NCI-H82 (cell line): ENCODE measurements at regions not wholly inside any gene's neighbourhood (a gene's known extent, or its start where the extent isn't known, plus 50 kb on each side); places are given as distances from the start of the nearest gene placed in this dataset.
"Not testable (repeated sequence)": the region's sequence is repeated elsewhere in the genome, so short reads cannot be mapped to it uniquely, and the experiment has no call there.

Experiments
- DNase-seq: peaks from one replicate; lab custom pipeline; 2025; lab: John Stamatoyannopoulos, UW

GRCh38 chr10:8173866-8174243 is 119.4 kb downstream of the GATA3 start:
- DNase-seq, result no peak

GRCh38 chr10:8174762-8175161 is 120.3 kb downstream of the GATA3 start:
- DNase-seq, result no peak

GRCh38 chr10:8177526-8177925 is 123.0 kb downstream of the GATA3 start:
- DNase-seq, result not testable (repeated sequence)

GRCh38 chr10:8179773-8180172 is 125.3 kb downstream of the GATA3 start:
- not testable (repeated sequence) for DNase-seq

DNA sequence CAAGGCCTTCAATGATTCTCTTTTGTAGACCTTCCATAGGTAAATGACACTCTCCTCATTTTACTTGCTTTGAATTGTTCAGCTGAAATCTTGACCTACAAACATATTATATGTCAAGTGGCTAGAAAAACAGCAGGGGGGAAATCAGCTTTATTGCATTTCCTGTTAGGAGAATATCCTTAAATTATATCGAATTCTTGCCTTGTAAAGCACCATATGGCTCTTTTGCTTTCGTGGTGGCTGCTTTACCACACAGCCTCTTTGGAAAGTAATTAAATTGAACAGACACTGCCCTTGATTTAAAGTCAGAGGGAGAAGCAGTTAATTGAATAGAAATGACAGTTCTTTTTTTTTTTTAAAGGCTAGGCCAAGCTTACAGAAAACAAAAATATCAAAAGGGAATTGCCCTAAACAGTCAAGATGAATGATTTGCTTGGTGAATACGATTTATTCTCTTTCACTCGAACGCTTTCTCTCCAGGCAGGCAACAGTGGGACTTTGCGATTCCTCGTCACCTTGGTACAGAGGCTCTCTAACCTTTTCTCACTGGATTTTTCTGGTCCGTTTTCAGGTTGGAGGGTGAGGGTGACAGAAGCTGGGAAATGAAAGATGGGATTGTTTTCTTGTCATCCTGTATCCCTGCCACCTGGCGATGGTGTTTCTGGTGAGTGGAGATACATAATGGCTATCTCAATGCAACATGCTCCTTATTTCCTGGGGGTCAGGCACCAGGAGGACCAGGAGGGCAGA is 126.0 kb downstream of the GATA3 start:
- DNase-seq, result no peak

DNA sequence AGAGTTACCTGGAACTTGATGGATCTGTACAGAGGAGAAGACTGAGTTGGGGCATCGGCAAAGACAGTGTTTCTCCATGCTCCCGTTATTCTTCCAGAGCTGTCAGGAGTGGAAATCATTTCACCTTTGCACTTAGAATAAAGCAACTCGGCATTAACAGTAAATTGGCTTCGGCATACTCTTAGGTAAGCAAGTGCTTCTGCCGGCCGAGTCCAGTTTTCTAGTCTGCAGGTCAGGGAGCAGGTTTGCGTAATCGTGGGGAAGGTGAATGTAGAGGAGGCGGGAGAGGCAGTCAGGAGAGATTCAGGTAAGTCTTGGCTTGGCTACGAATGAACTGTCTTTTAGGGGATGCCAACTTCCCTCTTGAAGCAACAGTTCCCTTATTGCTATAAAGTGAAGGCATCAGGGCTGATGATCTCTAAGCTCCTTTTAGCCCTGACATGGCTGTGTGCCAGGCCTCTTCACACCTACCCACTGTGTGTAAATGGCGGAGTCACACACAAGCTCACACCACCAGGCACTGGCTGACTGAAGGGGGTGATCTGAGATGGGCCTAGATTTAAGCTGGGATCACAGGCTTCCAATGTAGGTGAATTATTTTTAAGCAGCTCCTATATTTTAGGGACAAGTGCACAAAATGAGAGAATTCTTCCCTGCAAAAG is 127.1 kb downstream of the GATA3 start:
- DNase-seq, result peak; percentile 1

DNA sequence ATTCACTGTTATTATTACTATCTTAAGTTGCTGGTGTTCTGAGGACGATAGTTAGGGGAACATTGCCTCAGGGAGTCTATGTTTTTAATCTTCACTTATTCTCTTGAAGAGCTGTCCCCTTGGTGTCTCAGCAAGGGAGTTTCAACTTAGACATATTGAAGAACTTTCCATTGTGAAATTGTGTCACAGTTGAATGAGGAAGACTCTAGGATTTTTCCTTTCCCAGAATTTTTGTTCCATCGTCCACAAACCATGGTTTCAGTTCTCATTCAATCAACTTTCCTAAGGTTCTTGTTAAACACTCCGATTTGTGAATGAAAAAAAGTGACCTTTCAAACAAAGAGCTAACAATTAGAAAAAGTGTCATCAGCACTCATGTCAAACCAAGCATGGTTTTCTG is 128.3 kb downstream of the GATA3 start:
- no peak for DNase-seq

DNA sequence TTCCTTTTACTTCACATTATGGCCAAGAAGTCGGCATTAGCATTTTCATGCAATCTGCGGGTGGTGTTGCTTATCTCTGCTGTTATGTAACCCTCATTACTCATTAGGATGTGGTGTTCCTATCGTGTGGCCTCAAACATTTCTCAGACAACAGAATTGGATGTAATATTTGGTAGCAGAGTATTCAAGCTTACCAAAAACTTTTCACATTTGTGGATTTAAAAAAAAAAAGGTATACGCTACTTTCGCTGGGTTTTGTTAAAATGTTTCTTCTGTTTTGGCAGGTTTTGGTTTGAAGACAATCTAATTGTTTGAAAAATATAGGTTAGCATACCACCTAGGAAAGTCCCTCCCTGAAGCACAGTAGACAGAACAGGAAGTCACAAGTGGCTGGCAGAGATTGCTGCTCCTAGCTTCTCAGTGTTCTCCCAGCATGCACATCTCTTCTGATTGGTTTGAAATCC is 128.8 kb downstream of the GATA3 start:
- no peak for DNase-seq

GRCh38 chr10:8187171-8187666 is 132.7 kb downstream of the GATA3 start:
- no peak for DNase-seq

DNA sequence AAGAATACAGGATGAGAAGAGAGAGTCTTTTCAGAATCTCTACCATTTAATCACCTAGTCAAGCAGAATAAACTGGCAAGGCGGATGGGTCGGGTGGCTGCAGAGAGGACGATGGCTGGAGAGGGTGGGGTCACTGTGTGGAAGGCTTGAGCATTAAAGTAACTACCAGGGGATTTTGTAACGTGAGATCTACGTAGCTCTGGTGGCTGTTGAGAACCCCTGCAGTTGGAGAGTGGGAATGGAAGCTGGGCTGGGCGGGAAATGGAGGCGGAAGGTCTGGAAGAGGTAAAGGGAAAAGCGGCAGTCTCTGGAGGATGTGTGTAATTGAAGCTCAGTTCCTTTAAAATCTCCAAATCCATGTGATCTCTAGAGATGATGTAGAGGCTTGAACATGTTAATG is 135.0 kb downstream of the GATA3 start:
- no peak for DNase-seq

DNA sequence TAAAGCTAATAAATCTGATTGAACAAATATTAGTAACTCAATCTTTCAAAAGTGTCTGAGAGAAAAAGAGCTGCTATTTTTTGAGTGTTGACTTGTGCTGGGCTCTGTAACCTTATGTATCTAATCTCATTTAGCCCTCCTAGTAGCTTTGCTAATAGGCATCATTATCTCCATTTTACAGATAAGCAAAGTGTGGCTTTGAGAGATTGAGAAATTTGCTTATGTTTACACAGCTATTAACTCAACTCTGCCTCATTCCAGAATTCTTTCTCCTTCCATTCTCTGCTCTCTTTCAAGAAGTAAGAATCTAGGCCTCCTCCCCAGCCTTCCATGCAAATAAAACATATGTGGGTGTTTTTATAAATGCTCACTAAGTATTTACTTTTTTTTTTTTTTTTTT is 137.8 kb downstream of the GATA3 start:
- DNase-seq, result no peak

- DNase-seq, result no peak
Observed at GRCh38 chr10:8193546-8193945, 139.1 kb downstream of the GATA3 start.

DNA sequence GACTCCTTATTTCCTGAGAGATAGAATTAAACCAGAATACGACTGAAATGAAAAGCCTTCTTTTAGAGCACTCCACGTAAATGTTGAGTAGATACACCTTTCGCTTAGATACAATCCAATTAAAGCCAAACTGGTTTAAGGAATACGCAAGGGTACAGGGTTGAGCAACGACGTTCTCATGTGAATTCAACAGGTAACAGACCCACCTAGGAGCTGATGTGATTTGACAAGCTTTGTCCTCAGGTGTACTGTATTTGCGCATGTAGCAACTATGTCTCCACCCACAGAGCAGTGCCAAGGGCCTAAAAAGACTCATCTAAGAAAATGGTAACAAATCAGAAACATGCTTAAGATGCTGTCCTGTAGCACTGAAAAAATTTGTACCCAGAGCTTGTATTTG is 139.6 kb downstream of the GATA3 start:
- DNase-seq, result no peak

- DNase-seq, result no peak
Observed at GRCh38 chr10:8206882-8207281, 152.4 kb downstream of the GATA3 start.

- DNase-seq, result no peak
Observed at GRCh38 chr10:8211631-8212030, 157.1 kb downstream of the GATA3 start.

DNA sequence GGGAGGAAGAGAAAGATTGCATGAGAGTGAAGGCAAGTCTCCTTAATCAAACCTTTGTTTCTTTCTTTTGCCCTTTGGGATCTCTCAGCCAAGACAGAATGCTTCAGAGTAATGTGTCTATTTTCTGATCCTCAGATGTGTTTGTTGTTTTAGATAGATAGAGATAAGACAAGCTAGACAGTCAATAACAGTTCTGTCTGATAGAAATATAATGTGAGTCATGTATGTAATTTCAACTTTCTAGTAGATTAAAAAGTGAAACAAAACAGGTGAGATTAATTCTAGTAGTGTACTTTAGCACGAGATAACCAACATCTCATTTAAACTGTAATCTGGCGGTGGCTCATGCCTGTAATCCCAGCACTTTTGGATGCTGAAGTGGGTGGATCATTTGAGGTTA is 159.2 kb downstream of the GATA3 start:
- no peak for DNase-seq

- DNase-seq, result no peak
Observed at GRCh38 chr10:8214587-8214986, 160.1 kb downstream of the GATA3 start.

GRCh38 chr10:8216893-8217292 is 162.4 kb downstream of the GATA3 start:
- no peak for DNase-seq

DNA sequence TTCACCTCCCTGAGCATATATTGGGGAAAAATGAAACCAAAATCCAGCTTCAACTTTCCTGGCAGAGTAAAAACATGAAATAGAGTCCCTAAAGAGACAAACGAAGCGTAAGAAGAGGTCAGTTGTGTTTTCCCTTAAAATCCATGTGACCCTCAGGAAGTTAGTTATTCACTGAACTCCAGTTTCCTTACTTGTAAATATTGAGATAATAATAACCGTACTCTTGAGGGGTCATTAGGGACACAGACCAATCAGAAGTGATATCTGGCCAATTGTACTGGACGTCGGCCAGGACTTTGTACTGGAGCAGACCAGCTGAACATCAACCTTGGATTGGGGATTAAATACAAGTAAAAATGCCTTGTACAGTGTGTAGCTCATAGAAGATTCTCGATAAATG is 167.0 kb downstream of the GATA3 start:
- no peak for DNase-seq

DNA sequence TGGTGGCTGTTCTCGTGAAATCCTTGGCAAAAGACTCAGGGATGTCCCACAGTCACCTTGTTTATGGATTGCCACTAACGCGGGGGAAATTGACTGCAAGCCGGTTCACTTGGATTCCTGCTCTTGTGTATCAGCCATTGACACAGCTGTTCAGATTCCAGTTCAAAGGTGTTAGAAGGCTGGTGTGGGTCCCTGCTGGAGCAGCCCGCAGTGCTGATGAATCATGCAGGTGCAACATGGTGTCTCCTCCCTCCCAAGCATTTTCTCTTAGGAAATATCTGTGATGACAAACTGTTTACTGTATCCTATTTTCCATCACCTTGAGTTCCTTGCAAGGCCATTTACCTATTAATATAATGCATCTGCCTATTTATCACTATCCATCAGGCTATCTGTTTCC is 170.1 kb downstream of the GATA3 start:
- DNase-seq, result no peak

DNA sequence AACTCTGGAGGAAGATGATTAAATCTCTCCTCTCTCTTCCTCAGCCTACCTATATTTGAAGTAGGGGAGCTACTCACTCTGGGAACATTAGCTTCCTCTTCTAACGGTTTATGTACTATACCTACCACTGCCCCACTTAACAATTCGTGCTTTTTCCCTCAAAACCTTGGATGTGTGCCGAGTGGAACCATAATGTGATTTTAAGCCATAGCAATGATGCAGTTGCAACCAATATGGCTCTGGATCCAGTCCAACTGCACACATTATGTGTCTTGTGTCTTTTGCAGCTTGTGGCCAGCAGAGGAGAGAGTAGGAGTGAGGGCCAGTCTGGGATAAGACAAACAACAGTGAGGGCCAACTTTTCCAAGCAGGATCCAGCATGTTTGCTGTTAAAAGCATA is 170.7 kb downstream of the GATA3 start:
- DNase-seq, result no peak

GRCh38 chr10:8227246-8227645 is 172.8 kb downstream of the GATA3 start:
- no peak for DNase-seq

DNA sequence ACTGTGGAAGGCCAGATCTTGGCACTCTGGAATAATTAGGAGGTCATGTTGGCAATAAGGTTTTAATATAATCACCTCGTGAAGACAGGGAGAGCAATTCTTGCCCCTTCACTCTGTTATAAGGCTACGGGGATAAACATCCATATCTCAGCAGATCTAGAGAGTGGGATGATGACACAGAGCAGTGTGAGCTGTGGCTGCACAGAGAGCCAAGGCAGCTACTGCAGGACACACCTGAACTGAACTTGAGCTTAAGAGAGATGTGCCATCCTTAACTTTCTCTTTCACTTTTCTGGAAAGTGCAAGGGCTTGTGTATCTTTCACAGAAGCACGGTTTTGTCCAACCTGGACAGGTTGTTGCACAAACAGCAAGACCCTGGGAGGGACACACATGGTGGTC is 174.7 kb downstream of the GATA3 start:
- no peak for DNase-seq

DNA sequence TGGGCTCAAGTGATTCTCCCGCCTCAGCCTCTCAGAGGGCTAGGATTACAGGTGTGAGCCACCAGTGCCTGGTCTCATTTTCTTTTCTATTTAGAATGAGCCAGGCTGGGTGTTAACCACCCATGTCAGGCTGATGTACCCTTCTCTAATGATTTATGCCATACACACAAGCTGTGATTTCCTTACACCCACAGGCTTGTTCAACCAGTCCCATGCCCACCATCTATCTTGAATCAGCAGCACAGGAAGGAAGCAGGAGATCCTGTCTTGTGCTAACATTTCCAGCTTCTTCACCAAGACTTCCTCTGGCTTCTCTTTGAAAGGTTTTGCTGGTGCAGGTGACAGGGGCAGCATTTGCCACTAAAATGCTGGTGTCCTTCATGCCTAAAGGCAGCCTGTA is 176.4 kb downstream of the GATA3 start:
- no peak for DNase-seq
